Caco-2 (cell line): ENCODE measurements at regions not wholly inside any gene's neighbourhood (a gene's known extent, or its start where the extent isn't known, plus 50 kb on each side); places are given as distances from the start of the nearest gene placed in this dataset.

Experiments
- BruUV-seq: library from RNA; stranded (reverse); fragments of 400-500 nt; replicated peaks from 2 replicates; lab custom pipeline; 2021; lab: Mats Ljungman, UMichigan
- CTCF ChIA-PET: fragments of 300-600 bp; sonication (Branson Sonifier 250); formaldehyde crosslinking; loops from one replicate; lab custom pipeline; 2022; ENCODE audit warnings: antibody characterized with exemption; lab: Charles Lee
- POLR2A ChIA-PET: fragments of 300-600 bp; sonication (Branson Sonifier 250); formaldehyde crosslinking; loops from one replicate; lab custom pipeline; 2022; ENCODE audit warnings: antibody characterized with exemption; lab: Charles Lee
- DNase-seq, 2 experiments: peaks; one replicate each; pipeline versions ENCODE4 v3.0.0 to v3.0.0-alpha.2; 2020 to 2022
- H3K27me3 ChIP-seq: replicated peaks from 2 replicates; pipeline ENCODE4 v1.6.0; 2011; ENCODE audit warnings: low read length; ENCODE audit not compliant: control insufficient read depth, insufficient read depth
- H3K36me3 ChIP-seq: 2 replicates; pipeline ENCODE4 v1.5.1; 2011; ENCODE audit warnings: low read length; ENCODE audit not compliant: control insufficient read depth, insufficient read depth
- H3K4me1 ChIP-seq: fragments of 250-450 bp; sonication (Bioruptor Pico); 2 replicates; pipeline ENCODE4 v1.5.1; 2020; ENCODE audit warnings: mild to moderate bottlenecking
- H3K4me3 ChIP-seq: 2 replicates; pipeline ENCODE4 v1.5.1; 2011; ENCODE audit warnings: low read depth, mild to moderate bottlenecking, control low read depth, low read length
- H3K9me3 ChIP-seq: fragments of 250-450 bp; sonication (Bioruptor Pico); 2 replicates; pipeline ENCODE4 v1.5.1; 2020; ENCODE audit warnings: mild to moderate bottlenecking, moderate library complexity
- H3K27ac Mint-ChIP-seq: one replicate; pipeline ENCODE4 v1.8.0; 2022; ENCODE audit warnings: mixed read lengths; ENCODE audit not compliant: unreplicated experiment
- H3K27me3 Mint-ChIP-seq: one replicate; pipeline ENCODE4 v1.8.0; 2022; ENCODE audit warnings: mixed read lengths; ENCODE audit not compliant: insufficient read depth, unreplicated experiment
- H3K36me3 Mint-ChIP-seq: one replicate; pipeline ENCODE4 v1.8.0; 2022; ENCODE audit warnings: mild to moderate bottlenecking, mixed read lengths; ENCODE audit not compliant: insufficient read depth, unreplicated experiment
- H3K4me1 Mint-ChIP-seq: one replicate; pipeline ENCODE4 v1.8.0; 2022; ENCODE audit warnings: low read depth, mixed read lengths; ENCODE audit not compliant: unreplicated experiment
- H3K4me3 Mint-ChIP-seq: one replicate; pipeline ENCODE4 v1.8.0; 2022; ENCODE audit warnings: mild to moderate bottlenecking, moderate library complexity, mixed read lengths; ENCODE audit not compliant: unreplicated experiment
- H3K9me3 Mint-ChIP-seq: one replicate; pipeline ENCODE4 v1.8.0; 2022; ENCODE audit warnings: mixed read lengths; ENCODE audit not compliant: unreplicated experiment
- intact Hi-C: fragments of 100-400 bp; cut with micrococcal nuclease; formaldehyde crosslinking; loops from one replicate; pipeline ENCODE4 v1.10.0; 2022; ENCODE audit not compliant: unreplicated experiment
- TF ChIP-seq, protein P1 (sequence below), 2 experiments: fragments of 200-600 bp in 1 of 2; IDR thresholded peaks; 1 replicate in 1 of 2; 2 replicates in 1 of 2; pipeline versions ENCODE4 v1.5.1 to v1.8.0; 2011 to 2022; ENCODE audit warnings: antibody characterized with exemption in 1 of 2, control low read depth in 1 of 2, inconsistent platforms in 1 of 2, low read depth in 1 of 2, low read length in 1 of 2, mild to moderate bottlenecking in 1 of 2, moderate library complexity in 1 of 2; ENCODE audit not compliant: insufficient read depth in 1 of 2, severe bottlenecking in 1 of 2, unreplicated experiment in 1 of 2

DNA sequence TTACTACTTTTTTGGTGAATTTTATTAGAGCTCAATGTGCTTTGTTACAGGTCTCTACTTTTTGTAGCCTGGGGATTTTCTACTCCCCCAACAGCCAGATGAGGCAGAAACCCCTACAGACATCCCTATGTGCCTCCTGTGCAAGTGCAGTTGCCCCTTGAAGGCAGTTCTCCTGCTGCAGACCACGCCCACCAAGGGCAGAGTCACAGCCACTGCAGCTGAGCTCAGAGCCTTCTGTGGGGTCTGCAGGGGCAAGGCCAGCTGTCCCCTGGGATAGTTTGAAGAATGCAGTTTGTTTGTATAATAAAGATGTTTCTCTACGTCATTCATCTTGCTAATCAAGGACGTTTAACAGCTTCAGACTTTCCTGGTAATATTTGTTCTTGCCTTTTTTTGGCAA lies 76.8 kb downstream of the NPAP1 start:
- no peak for DNase-seq
- TF ChIP-seq, protein P1, sequence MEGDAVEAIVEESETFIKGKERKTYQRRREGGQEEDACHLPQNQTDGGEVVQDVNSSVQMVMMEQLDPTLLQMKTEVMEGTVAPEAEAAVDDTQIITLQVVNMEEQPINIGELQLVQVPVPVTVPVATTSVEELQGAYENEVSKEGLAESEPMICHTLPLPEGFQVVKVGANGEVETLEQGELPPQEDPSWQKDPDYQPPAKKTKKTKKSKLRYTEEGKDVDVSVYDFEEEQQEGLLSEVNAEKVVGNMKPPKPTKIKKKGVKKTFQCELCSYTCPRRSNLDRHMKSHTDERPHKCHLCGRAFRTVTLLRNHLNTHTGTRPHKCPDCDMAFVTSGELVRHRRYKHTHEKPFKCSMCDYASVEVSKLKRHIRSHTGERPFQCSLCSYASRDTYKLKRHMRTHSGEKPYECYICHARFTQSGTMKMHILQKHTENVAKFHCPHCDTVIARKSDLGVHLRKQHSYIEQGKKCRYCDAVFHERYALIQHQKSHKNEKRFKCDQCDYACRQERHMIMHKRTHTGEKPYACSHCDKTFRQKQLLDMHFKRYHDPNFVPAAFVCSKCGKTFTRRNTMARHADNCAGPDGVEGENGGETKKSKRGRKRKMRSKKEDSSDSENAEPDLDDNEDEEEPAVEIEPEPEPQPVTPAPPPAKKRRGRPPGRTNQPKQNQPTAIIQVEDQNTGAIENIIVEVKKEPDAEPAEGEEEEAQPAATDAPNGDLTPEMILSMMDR (IDR thresholded peaks at IDR 0.05; ENCODE audit: insufficient read depth in 1 of 2, low read depth in 1 of 2, low read length in 1 of 2, severe bottlenecking in 1 of 2, unreplicated experiment in 1 of 2) = no peak
- peaks cover 9% of the 10 kb centered on the region for H3K9me3 ChIP-seq
- no peak overlapping the region for H3K27ac Mint-ChIP-seq
- peaks cover 11% of the 10 kb centered on the region for H3K9me3 Mint-ChIP-seq
- H3K27me3 Mint-ChIP-seq = no peaks in the 10 kb centered on the region
- ChIA-PET POLR2A (no interaction called here), CTCF (no interaction called here)
- no TSS peak for BruUV-seq
- H3K4me1 ChIP-seq = no peaks in the 10 kb centered on the region
- no peaks in the 10 kb centered on the region for H3K27me3 ChIP-seq
- intact Hi-C loops = no loop called here
- no peak overlapping the region for H3K4me3 Mint-ChIP-seq
- H3K4me3 ChIP-seq = no peak overlapping the region
- no peaks in the 10 kb centered on the region for H3K36me3 Mint-ChIP-seq
- H3K36me3 ChIP-seq = no peaks in the 10 kb centered on the region
- no peaks in the 10 kb centered on the region for H3K4me1 Mint-ChIP-seq

DNA sequence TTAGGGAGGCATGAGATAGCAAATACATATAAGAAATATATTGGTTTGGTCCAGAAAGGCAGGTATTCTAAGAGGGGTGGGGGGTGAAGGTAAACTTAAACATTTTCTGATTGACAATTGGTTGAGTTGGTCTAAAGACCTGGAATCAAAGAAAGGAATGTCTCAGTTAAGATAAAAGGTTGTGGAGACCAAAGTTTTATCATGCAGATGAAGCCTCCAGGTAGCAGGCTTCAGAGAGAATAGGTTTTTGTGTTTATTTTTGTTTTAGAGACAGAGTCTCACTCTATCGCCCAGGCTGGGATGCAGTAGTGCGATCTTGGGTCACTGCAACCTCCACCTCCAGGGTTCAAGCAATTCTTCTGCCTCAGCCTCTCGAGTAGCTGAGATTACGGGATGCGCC lies 80.5 kb downstream of the NPAP1 start:
- TF ChIP-seq, protein P1 (IDR thresholded peaks at IDR 0.05; ENCODE audit: insufficient read depth in 1 of 2, low read depth in 1 of 2, low read length in 1 of 2, severe bottlenecking in 1 of 2, unreplicated experiment in 1 of 2) = no peak
- no peaks in the 10 kb centered on the region for H3K9me3 ChIP-seq
- H3K4me1 ChIP-seq = no peaks in the 10 kb centered on the region
- no TSS peak for BruUV-seq
- H3K4me3 Mint-ChIP-seq = no peak overlapping the region
- no peaks in the 10 kb centered on the region for H3K4me1 Mint-ChIP-seq
- peaks cover 25% of the 10 kb centered on the region for H3K9me3 Mint-ChIP-seq
- no peaks in the 10 kb centered on the region for H3K36me3 ChIP-seq
- ChIA-PET POLR2A (no interaction called here), CTCF (no interaction called here)
- H3K27me3 ChIP-seq = no peaks in the 10 kb centered on the region
- no peaks in the 10 kb centered on the region for H3K36me3 Mint-ChIP-seq
- no peak overlapping the region for H3K27ac Mint-ChIP-seq
- no peak overlapping the region for H3K4me3 ChIP-seq
- no peak for DNase-seq
- no peaks in the 10 kb centered on the region for H3K27me3 Mint-ChIP-seq
- intact Hi-C loops = no loop called here

DNA sequence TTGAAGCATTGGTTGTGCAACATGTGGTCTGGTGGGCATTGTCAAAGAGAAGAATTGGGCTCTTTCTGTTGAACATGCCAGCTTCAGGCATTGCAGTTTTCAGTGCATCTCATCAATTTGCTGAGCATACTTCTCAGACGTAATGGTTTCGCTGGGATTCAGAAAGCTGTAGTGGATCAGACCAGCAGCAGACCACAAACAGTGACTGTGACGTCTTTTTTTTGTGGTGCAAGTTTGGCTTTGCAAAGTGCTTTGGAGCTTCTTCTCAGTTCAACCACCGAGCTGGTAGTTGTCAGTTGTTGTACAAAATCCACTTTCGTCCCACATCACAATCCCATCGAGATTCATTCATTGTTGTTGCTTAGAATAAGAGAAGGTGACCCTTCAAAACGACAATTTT lies 84.5 kb downstream of the NPAP1 start:
- H3K9me3 ChIP-seq = no peaks in the 10 kb centered on the region
- CTCF ChIA-PET = no interaction called here

More for the DNA sequence above, 84.5 kb downstream of the NPAP1 start:
- Mint-ChIP-seq H3K36me3 (no peaks in the 10 kb centered on the region), H3K27me3 (no peaks in the 10 kb centered on the region), H3K9me3 (peaks cover 38% of the 10 kb centered on the region), H3K27ac (no peak overlapping the region), H3K4me1 (no peaks in the 10 kb centered on the region), H3K4me3 (no peak overlapping the region)
- H3K4me3 ChIP-seq = no peak overlapping the region
- DNase-seq = no peak
- intact Hi-C loops = no loop called here
- no peaks in the 10 kb centered on the region for H3K36me3 ChIP-seq
- POLR2A ChIA-PET = no interaction called here
- BruUV-seq = no TSS peak
- no peaks in the 10 kb centered on the region for H3K27me3 ChIP-seq
- TF ChIP-seq, protein P1 (IDR thresholded peaks at IDR 0.05; ENCODE audit: insufficient read depth in 1 of 2, low read depth in 1 of 2, low read length in 1 of 2, severe bottlenecking in 1 of 2, unreplicated experiment in 1 of 2) = no peak
- no peaks in the 10 kb centered on the region for H3K4me1 ChIP-seq
